ENCODE measurements at regions not wholly inside any gene's neighbourhood (a gene's known extent, or its start where the extent isn't known, plus 50 kb on each side); places are given as distances from the start of the nearest gene placed in this dataset.

DNA sequence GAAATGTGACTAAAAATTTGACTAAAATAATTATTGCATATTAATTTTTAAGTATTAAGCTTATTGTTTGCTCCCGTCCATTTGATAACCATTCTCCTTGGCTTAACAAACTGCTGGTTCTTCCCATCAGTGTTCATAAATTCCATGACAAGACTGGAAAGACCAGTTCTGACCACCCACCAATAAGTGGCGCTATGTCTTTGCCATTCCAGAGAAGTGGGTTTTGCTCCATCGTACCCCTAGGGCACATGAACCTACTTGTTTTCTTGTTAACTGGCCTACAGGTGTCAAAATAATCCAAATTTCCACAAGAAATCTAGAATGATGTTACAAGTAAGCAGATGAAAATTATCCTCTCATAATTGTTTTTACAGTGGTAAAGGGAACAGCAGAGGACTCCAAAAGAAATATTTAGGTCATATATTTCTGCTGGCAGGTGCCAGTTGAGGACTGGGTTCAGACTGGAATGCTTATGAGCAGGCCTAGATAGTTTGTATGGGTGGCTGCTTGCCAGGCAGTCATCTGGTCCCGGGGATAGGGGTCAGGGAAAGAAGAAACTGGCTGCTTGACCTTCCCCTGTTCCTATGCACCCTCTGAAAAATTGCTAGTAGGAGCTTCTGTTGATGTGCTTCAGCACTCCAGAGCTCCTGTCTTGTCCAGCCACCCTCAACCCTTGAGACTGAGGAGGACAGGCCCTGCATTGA, 283.1 kb upstream of the ADAMTSL1 start:
- Mint-ChIP-seq H3K36me3 (no peaks in the 10 kb centered on the region), H3K27me3 (no peaks in the 10 kb centered on the region), H3K4me3 (no peak overlapping the region), H3K9me3 (peaks cover 0 to 2% (median 0%) of the 10 kb centered on the region in 7 donors), H3K4me1 (no peaks in the 10 kb centered on the region), H3K27ac (no peak overlapping the region)
- DNase-seq = no peak
- no peak for ATAC-seq (ENCODE audit: low read depth in 2 of 2)

GRCh38 chr9:18194316-18194715, 279.6 kb upstream of the ADAMTSL1 start:
- DNase-seq (no peak), ATAC-seq (ENCODE audit: low read depth in 2 of 2) (no peak)
- Mint-ChIP-seq H3K4me1 (no peaks in the 10 kb centered on the region), H3K4me3 (no peak overlapping the region), H3K27ac (no peak overlapping the region), H3K9me3 (peaks cover 0 to 6% (median 0%) of the 10 kb centered on the region in 7 donors), H3K36me3 (no peaks in the 10 kb centered on the region), H3K27me3 (no peaks in the 10 kb centered on the region)

DNA sequence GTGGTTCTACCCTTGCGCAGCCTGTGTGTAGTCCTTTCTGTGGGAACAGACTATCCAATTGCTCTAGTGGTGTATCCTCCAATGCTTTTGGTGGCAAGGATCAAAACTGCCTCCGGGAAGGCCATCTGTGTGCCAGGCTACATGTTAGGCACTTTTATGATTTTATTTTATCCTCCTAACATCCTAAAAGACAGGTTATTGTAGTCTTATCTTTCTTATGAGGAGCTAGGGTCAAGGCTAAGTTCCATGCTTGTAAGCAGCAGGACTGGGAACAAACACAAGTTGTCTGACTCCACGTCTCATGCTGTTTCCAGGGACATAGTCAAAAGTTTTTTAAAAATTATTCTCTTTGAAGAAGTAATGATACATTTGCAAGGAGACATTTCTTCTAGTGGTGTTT, 278.7 kb upstream of the ADAMTSL1 start:
- no peaks in the 10 kb centered on the region for H3K27me3 Mint-ChIP-seq
- no peaks in the 10 kb centered on the region for H3K36me3 Mint-ChIP-seq
- no peak overlapping the region for H3K27ac Mint-ChIP-seq
- H3K4me1 Mint-ChIP-seq = no peaks in the 10 kb centered on the region
- no peak overlapping the region for H3K4me3 Mint-ChIP-seq
- H3K9me3 Mint-ChIP-seq = peaks cover 0 to 6% (median 0%) of the 10 kb centered on the region in 7 donors
- DNase-seq (no peak), ATAC-seq (ENCODE audit: low read depth in 2 of 2) (no peak)

DNA sequence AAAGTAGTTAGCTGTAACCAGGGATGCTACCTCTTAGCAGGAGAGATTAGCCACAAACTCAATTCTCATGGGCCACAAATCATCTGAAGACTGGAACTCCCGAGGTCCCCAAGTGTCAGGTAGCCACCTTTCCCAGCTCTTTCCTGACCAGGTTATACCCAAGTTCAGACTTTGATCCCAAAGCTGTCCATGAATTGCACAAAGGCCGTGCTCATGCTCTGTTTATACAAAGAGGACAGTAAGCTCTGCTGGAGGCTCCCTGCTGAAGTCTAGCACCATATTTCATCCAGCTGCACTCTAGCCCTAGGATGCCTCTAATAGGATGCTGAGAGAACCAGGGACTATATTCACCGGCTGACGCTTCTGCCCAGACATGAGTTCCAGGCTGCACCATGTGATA, 271.0 kb upstream of the ADAMTSL1 start:
- Mint-ChIP-seq H3K4me1 (no peaks in the 10 kb centered on the region), H3K27me3 (no peaks in the 10 kb centered on the region), H3K4me3 (no peak overlapping the region), H3K9me3 (peaks cover 0 to 9% (median 2%) of the 10 kb centered on the region in 7 donors), H3K27ac (no peak overlapping the region), H3K36me3 (no peaks in the 10 kb centered on the region)
- DNase-seq = no peak
- ATAC-seq (ENCODE audit: low read depth in 2 of 2) = no peak

- Mint-ChIP-seq H3K27ac (no peak overlapping the region), H3K9me3 (peaks cover 0 to 9% (median 0%) of the 10 kb centered on the region in 7 donors), H3K27me3 (peaks cover 0 to 4% (median 0%) of the 10 kb centered on the region in 3 donors), H3K4me3 (no peak overlapping the region), H3K4me1 (no peaks in the 10 kb centered on the region), H3K36me3 (no peaks in the 10 kb centered on the region)
- no peak for ATAC-seq (ENCODE audit: low read depth in 2 of 2)
- no peak for DNase-seq
These were observed 266.2 kb upstream of the ADAMTSL1 start for GRCh38 chr9:18207735-18208134.

- peaks cover 0 to 4% (median 0%) of the 10 kb centered on the region in 3 donors for H3K27me3 Mint-ChIP-seq
- no peak overlapping the region for H3K4me3 Mint-ChIP-seq
- no peaks in the 10 kb centered on the region for H3K4me1 Mint-ChIP-seq
- no peak overlapping the region for H3K27ac Mint-ChIP-seq
- H3K36me3 Mint-ChIP-seq = no peaks in the 10 kb centered on the region
- ATAC-seq (ENCODE audit: low read depth in 2 of 2) (no peak), DNase-seq (no peak)
- peaks cover 0 to 8% (median 0%) of the 10 kb centered on the region in 7 donors for H3K9me3 Mint-ChIP-seq
These were observed 265.5 kb upstream of the ADAMTSL1 start for GRCh38 chr9:18208166-18209059.

DNA sequence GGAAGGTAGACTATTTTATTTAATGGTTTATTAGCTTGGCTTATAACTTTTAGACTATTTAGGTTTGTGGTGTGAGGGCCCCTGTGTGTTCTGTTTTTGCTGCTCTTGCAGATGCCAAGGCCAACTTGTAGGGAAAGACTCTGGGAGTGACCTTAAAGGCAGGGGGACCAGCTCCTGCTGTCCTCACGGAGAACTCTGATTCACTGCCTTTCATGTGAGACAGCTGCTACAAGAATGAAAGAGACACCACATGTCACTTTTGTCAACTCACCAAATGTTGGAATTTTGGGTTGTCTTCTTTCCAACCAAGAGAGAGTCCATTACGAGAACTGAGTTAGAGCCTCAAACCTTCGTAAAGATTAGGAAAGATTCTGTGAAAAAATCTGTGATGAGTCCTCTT, 258.3 kb upstream of the ADAMTSL1 start:
- H3K27me3 Mint-ChIP-seq = no peaks in the 10 kb centered on the region
- H3K36me3 Mint-ChIP-seq = no peaks in the 10 kb centered on the region
- H3K27ac Mint-ChIP-seq = no peak overlapping the region
- no peak for DNase-seq
- H3K4me1 Mint-ChIP-seq = no peaks in the 10 kb centered on the region
- H3K4me3 Mint-ChIP-seq = no peak overlapping the region
- peaks cover 0 to 15% (median 4%) of the 10 kb centered on the region in 7 donors for H3K9me3 Mint-ChIP-seq
- no peak for ATAC-seq (ENCODE audit: low read depth in 2 of 2)

- H3K9me3 Mint-ChIP-seq = peaks cover 0 to 15% (median 3%) of the 10 kb centered on the region in 7 donors
- no peak for ATAC-seq (ENCODE audit: low read depth in 2 of 2)
- no peaks in the 10 kb centered on the region for H3K36me3 Mint-ChIP-seq
- no peaks in the 10 kb centered on the region for H3K4me1 Mint-ChIP-seq
- DNase-seq = no peak
- H3K27me3 Mint-ChIP-seq = no peaks in the 10 kb centered on the region
- no peak overlapping the region for H3K27ac Mint-ChIP-seq
- no peak overlapping the region for H3K4me3 Mint-ChIP-seq
These were observed 257.6 kb upstream of the ADAMTSL1 start for GRCh38 chr9:18216376-18216775.

GRCh38 chr9:18228101-18228500, 245.9 kb upstream of the ADAMTSL1 start:
- H3K27ac Mint-ChIP-seq = no peak overlapping the region
- no peaks in the 10 kb centered on the region for H3K36me3 Mint-ChIP-seq
- ATAC-seq (ENCODE audit: low read depth in 2 of 2) (no peak), DNase-seq (no peak)
- H3K27me3 Mint-ChIP-seq = peaks cover 6 to 11% (median 11%) of the 10 kb centered on the region in 3 donors
- peaks cover 0 to 9% (median 0%) of the 10 kb centered on the region in 7 donors for H3K9me3 Mint-ChIP-seq
- H3K4me3 Mint-ChIP-seq = no peak overlapping the region
- H3K4me1 Mint-ChIP-seq = no peaks in the 10 kb centered on the region

- peaks cover 0 to 9% (median 0%) of the 10 kb centered on the region in 7 donors for H3K9me3 Mint-ChIP-seq
- H3K4me1 Mint-ChIP-seq = no peaks in the 10 kb centered on the region
- H3K4me3 Mint-ChIP-seq = no peak overlapping the region
- H3K27ac Mint-ChIP-seq = no peak overlapping the region
- H3K36me3 Mint-ChIP-seq = no peaks in the 10 kb centered on the region
- DNase-seq (no peak), ATAC-seq (ENCODE audit: low read depth in 2 of 2) (no peak)
- peaks cover 13 to 19% (median 16%) of the 10 kb centered on the region in 3 donors for H3K27me3 Mint-ChIP-seq
These were observed 243.8 kb upstream of the ADAMTSL1 start for GRCh38 chr9:18229992-18230676.

GRCh38 chr9:18233311-18233710, 240.6 kb upstream of the ADAMTSL1 start:
- Mint-ChIP-seq H3K27ac (no peak overlapping the region), H3K4me1 (no peaks in the 10 kb centered on the region), H3K27me3 (peaks cover 7 to 16% (median 9%) of the 10 kb centered on the region in 3 donors), H3K36me3 (no peaks in the 10 kb centered on the region), H3K4me3 (no peak overlapping the region), H3K9me3 (peaks cover 0 to 9% (median 0%) of the 10 kb centered on the region in 7 donors)
- ATAC-seq (ENCODE audit: low read depth in 2 of 2) (no peak), DNase-seq (no peak)

DNA sequence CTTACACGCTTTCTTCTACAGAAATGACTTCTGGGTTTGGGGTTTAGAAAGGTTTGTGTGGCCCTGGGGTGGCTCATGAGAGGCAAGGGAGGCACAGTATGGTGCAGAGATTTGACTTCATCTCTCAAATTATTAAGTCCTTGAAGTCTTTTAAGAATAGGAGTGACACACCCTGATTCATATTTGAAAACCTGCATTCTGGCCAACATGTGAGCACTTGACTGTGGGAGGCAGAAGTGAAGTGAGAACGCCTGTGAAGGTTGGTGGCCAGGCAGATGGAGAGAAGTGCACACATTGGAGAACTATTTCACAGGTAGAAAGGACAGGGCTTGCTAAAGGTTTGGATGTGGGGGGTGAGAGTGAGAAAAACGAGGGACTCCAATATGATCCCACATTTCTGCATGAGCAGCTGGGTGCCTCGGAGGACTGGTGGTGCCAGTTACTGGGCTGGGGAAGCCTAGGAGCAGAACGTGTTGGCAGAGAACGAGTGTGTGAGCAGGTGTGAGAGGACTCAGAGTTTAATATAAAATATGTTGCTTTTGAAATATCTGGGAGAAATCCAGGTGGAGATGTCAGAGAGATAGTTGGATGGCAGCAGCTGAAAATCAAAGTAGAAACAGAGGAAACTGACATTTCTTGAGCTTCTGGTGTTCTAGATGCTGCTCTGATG, 240.0 kb upstream of the ADAMTSL1 start:
- H3K4me3 Mint-ChIP-seq = no peak overlapping the region

More for the DNA sequence above, 240.0 kb upstream of the ADAMTSL1 start:
- H3K9me3 Mint-ChIP-seq = peaks cover 0 to 6% (median 0%) of the 10 kb centered on the region in 7 donors
- H3K4me1 Mint-ChIP-seq = no peaks in the 10 kb centered on the region
- no peak overlapping the region for H3K27ac Mint-ChIP-seq
- ATAC-seq (ENCODE audit: low read depth in 2 of 2) = no peak
- no peak for DNase-seq
- no peaks in the 10 kb centered on the region for H3K36me3 Mint-ChIP-seq
- peaks cover 7 to 16% (median 9%) of the 10 kb centered on the region in 3 donors for H3K27me3 Mint-ChIP-seq

Measured in naive B cell (primary cell).